GM21390 (cell line): ENCODE measurements at regions not wholly inside any gene's neighbourhood (a gene's known extent, or its start where the extent isn't known, plus 50 kb on each side); places are given as distances from the start of the nearest gene placed in this dataset.

Source experiments
- ATAC-seq: cut with Tn5 transposase; IDR thresholded peaks from one replicate; pipeline ENCODE4 v1.9.1; 2021; ENCODE audit not compliant: unreplicated experiment

GRCh38 chr2:21382701-21383520, 259.1 kb downstream of the TDRD15 start:
- ATAC-seq: no peak

GRCh38 chr2:21386666-21387065, 262.9 kb downstream of the TDRD15 start:
- no peak for ATAC-seq

GRCh38 chr2:21392649-21393048, 268.9 kb downstream of the TDRD15 start:
- no peak for ATAC-seq

GRCh38 chr2:21393173-21393572, 269.4 kb downstream of the TDRD15 start:
- ATAC-seq: no peak

GRCh38 chr2:21395366-21395765, 271.6 kb downstream of the TDRD15 start:
- ATAC-seq: no peak

GRCh38 chr2:21396252-21396651, 272.5 kb downstream of the TDRD15 start:
- ATAC-seq: no peak

- ATAC-seq: no peak
Observed at GRCh38 chr2:21401022-21401698, 277.4 kb downstream of the TDRD15 start.

- ATAC-seq: no peak
Observed at GRCh38 chr2:21404137-21404536, 280.4 kb downstream of the TDRD15 start.

GRCh38 chr2:21404827-21405625, 281.3 kb downstream of the TDRD15 start:
- ATAC-seq: no peak

GRCh38 chr2:21406386-21406785, 282.6 kb downstream of the TDRD15 start:
- ATAC-seq: no peak

GRCh38 chr2:21406911-21407310, 283.1 kb downstream of the TDRD15 start:
- ATAC-seq: no peak

- ATAC-seq: no peak
Observed at GRCh38 chr2:21407851-21408250, 284.1 kb downstream of the TDRD15 start.

GRCh38 chr2:21411741-21412140, 288.0 kb downstream of the TDRD15 start:
- no peak for ATAC-seq

GRCh38 chr2:21412944-21413443, 289.2 kb downstream of the TDRD15 start:
- ATAC-seq: no peak

- no peak for ATAC-seq
Observed at GRCh38 chr2:21415234-21415633, 291.5 kb downstream of the TDRD15 start.

- ATAC-seq: no peak
Observed at GRCh38 chr2:21416226-21416625, 292.5 kb downstream of the TDRD15 start.

GRCh38 chr2:21418456-21418855, 294.7 kb downstream of the TDRD15 start:
- ATAC-seq: no peak

- ATAC-seq: no peak
Observed at GRCh38 chr2:21420553-21421335, 297.0 kb downstream of the TDRD15 start.

- no peak for ATAC-seq
Observed at GRCh38 chr2:21422050-21422449, 298.3 kb downstream of the TDRD15 start.

GRCh38 chr2:21422724-21423522, 299.2 kb downstream of the TDRD15 start:
- no peak for ATAC-seq
